Spleen (tissue), 7 donors: ENCODE measurements at regions not wholly inside any gene's neighbourhood (a gene's known extent, or its start where the extent isn't known, plus 50 kb on each side); places are given as distances from the start of the nearest gene placed in this dataset.

Experiments used
- POLR2A ChIP-seq, 3 donors: fragments of 450-650 bp; IDR thresholded peaks; one replicate each; pipeline ENCODE4 v1.5.1; 2017; ENCODE audit warnings: antibody characterized with exemption in 3 of 3, mild to moderate bottlenecking in 1 of 3
- POLR2AphosphoS5 ChIP-seq, 3 donors: sonication (generic); formaldehyde crosslinking; IDR thresholded peaks; one replicate each; pipeline ENCODE4 v1.5.1; 2017; ENCODE audit warnings: antibody characterized with exemption in 3 of 3
- TF ChIP-seq, protein P1 (sequence below), 11 experiments: fragments of 200-600 bp in 7 of 11; fragments of 450-650 bp in 4 of 11; sonication (generic) in 4 of 11; IDR thresholded peaks in 8 of 11; conservative IDR thresholded peaks in 3 of 11; 1 replicate in 7 of 11; 2 replicates in 4 of 11; pipeline versions ENCODE4 v1.4.0 to v1.8.0; 2016 to 2021; ENCODE audit warnings: antibody characterized with exemption in 11 of 11, inconsistent platforms in 4 of 11, mild to moderate bottlenecking in 1 of 11
- donor health status: DM: no; HTN: no; CAD: no; lungs with moderate emphysema.
- donor health status: DM: no; HTN: no; CAD: no.
- donor health status: DM: no; HTN: no; CAD: no.

DNA sequence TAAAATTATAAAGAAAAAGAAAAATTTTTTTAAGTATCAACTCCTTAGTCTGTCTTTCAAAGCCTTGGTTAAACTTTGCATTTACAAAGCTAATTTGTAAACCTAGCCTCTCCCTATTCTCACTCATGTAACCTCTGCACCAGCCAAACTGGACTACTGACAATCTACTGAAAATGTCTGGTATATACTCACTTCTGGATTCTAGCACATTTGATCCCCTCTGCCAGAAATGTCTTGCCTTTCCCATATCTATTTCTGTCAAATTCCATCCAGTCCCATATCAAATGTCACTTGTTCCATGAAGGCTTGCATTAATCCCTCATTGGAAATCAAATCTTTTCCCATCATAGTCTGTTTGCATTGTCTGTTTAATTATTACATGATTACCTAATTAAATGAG is 105.8 kb upstream of the KLHL13 start:
- TF ChIP-seq, protein P1, sequence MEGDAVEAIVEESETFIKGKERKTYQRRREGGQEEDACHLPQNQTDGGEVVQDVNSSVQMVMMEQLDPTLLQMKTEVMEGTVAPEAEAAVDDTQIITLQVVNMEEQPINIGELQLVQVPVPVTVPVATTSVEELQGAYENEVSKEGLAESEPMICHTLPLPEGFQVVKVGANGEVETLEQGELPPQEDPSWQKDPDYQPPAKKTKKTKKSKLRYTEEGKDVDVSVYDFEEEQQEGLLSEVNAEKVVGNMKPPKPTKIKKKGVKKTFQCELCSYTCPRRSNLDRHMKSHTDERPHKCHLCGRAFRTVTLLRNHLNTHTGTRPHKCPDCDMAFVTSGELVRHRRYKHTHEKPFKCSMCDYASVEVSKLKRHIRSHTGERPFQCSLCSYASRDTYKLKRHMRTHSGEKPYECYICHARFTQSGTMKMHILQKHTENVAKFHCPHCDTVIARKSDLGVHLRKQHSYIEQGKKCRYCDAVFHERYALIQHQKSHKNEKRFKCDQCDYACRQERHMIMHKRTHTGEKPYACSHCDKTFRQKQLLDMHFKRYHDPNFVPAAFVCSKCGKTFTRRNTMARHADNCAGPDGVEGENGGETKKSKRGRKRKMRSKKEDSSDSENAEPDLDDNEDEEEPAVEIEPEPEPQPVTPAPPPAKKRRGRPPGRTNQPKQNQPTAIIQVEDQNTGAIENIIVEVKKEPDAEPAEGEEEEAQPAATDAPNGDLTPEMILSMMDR (IDR thresholded peaks at IDR 0.05 in 8 of 11, conservative IDR thresholded peaks at IDR 0.05 in 3 of 11) = no peak
- TF ChIP-seq POLR2A (IDR thresholded peaks at IDR 0.05) (no peak), POLR2AphosphoS5 (IDR thresholded peaks at IDR 0.05) (no peak)
